ENCODE measurements at regions not wholly inside any gene's neighbourhood (a gene's known extent, or its start where the extent isn't known, plus 50 kb on each side); places are given as distances from the start of the nearest gene placed in this dataset.

DNA sequence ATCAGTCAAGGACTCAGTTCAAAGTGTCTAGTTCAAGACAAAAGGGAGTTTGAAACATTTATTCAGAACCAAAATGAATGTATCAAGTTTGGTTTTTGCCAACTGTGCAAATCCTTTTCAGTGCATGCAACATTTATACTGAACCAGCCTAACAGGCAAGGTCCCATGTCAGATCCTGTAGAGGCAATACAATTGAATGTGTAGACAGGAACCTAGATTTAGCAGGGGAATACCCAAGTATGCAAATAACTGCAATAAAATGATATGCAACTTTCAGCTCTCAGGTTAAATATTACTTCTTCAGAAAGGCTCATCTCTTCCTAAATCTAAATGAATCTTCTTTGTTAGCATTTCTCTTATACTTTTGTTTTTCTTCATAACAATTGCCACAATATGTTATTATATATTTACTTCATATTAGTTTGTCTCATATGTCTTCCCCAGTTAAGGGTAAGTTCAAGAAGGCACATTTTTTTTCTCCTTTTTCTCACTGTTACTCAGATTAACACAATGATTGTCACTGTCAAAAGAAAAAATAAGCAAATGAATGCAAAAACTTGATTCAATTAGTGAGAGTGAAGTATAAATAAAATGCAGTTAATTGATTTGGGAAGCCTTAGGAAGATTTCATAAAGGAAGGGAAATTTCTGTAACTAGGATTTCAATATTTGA is 163.9 kb upstream of the RASA1 start:
- DNase-seq (ENCODE audit: extremely low spot score), result no peak
- Histone ChIP-seq H3K4me3 (ENCODE audit: low read depth, low read length) (no peak overlapping the region), H3K27ac (ENCODE audit: low read depth) (no peak overlapping the region), H3K4me1 (ENCODE audit: insufficient read depth) (no peaks in the 10 kb centered on the region), H3K36me3 (ENCODE audit: insufficient read depth) (no peaks in the 10 kb centered on the region)

DNA sequence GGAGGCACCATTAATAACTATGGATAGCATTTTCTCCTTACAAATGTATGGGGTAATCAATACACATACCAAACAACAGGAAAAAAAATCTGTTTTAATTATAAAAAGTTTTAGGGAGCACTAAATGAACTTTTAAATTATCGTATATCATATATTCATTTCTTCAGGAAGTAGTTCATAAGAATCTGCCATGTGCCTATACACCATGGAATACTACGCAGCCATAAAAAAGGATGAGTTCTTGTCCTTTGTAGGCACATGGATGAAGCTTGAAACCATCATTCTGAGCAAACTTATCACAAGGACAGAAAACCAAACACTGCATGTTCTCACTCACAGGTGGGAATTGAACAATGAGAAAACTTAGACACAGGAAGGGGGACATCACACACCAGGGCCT is 162.1 kb upstream of the RASA1 start:
- WGBS, result 71% methylated on average over 2 of the region's 2 CpGs
- no peaks in the 10 kb centered on the region for H3K4me1 ChIP-seq (ENCODE audit: insufficient read depth)

DNA sequence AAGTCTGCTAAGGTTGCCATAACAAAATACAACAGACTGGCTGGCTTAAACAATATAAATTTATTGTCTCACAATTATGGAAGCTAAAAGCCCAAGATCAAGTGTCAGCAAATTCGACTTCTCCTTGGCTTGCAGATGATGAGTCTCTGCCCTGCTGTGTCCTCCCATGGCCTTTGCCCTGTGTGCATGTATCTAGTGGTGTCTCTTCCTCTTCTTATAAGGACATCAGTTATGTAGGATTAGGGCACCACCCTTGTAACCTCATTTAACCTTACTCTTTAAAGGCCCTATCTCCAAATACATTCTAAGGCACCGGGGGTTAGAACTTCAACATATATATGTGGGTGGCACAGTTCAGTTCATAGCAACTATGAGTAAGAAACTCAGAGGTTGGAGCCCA is 157.9 kb upstream of the RASA1 start:
- DNase-seq (ENCODE audit: extremely low spot score), result no peak
- Histone ChIP-seq H3K27ac (ENCODE audit: low read depth) (no peak overlapping the region), H3K4me1 (ENCODE audit: insufficient read depth) (no peaks in the 10 kb centered on the region), H3K36me3 (ENCODE audit: insufficient read depth) (no peaks in the 10 kb centered on the region), H3K4me3 (ENCODE audit: low read depth, low read length) (no peak overlapping the region)
- WGBS, result 79% methylated on average over 2 of the region's 2 CpGs

More for the DNA sequence above, 162.1 kb upstream of the RASA1 start:
- H3K36me3 ChIP-seq (ENCODE audit: insufficient read depth), result no peaks in the 10 kb centered on the region
- no peak for DNase-seq (ENCODE audit: extremely low spot score)
- H3K27ac ChIP-seq (ENCODE audit: low read depth), result no peak overlapping the region
- no peak overlapping the region for H3K4me3 ChIP-seq (ENCODE audit: low read depth, low read length)

DNA sequence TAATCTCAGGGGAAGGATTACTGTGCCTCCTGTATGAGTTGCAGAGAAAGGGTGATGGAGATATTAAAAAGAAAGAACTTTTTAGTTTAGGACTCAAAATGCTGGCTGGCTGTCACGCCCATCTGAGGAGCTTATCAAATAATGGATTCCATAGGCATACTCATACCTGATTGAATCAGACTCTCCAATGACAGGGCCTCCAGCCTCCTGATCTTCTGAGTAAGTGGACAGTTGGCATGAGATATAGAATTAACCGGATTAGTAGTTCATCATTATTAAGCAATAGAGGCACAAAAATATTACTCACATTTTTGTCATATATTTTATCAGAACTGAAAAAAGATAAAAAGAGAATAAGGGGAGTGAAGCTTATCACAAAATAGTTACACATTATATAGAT is 157.0 kb upstream of the RASA1 start:
- WGBS, result 86% methylated on average over 2 of the region's 2 CpGs
- no peak for DNase-seq (ENCODE audit: extremely low spot score)

DNA sequence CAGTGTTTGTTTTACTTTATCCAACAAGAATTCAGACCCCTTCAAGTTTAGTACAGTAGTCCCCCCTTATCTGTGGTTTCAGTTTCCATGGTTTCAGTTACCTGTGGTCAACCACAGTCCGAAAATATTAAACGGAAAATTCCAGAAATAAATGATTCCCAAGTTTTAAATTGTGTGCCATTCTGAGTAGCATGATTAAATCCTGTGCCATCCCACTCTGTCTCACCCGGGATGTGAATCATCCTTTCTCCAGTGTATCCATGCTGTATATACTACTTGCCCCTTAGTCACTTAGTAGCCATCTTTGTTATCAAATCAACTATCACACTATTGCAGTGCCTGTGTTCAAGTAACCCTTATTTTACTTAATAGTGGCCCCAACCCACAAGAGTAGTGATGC is 153.8 kb upstream of the RASA1 start:
- Histone ChIP-seq H3K27ac (ENCODE audit: low read depth) (no peak overlapping the region), H3K4me3 (ENCODE audit: low read depth, low read length) (no peak overlapping the region), H3K36me3 (ENCODE audit: insufficient read depth) (no peaks in the 10 kb centered on the region), H3K4me1 (ENCODE audit: insufficient read depth) (no peaks in the 10 kb centered on the region)
- WGBS, result 74% methylated on average over 3 of the region's 3 CpGs
- DNase-seq (ENCODE audit: extremely low spot score), result no peak

More for the DNA sequence above, 157.0 kb upstream of the RASA1 start:
- Histone ChIP-seq H3K27ac (ENCODE audit: low read depth) (no peak overlapping the region), H3K36me3 (ENCODE audit: insufficient read depth) (no peaks in the 10 kb centered on the region), H3K4me1 (ENCODE audit: insufficient read depth) (no peaks in the 10 kb centered on the region), H3K4me3 (ENCODE audit: low read depth, low read length) (no peak overlapping the region)

DNA sequence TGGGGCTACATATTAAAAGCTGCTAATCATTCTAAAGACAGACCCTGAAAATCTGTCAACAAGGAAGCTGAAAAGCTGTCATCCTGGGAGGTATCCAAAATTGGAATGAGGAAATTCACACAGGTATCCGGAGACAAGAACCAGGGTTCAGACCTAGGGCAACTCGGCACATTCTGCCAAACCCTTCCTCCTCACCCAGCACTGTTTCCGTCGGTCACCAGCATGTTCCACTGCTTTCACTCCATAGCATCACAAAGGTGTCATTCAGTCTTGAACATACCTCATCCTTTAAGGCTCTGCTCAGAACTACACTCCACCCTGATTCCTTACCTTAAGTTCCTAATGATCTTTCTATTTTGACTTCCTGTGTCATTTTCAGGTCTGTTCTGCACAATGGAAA is 153.1 kb upstream of the RASA1 start:
- 86% methylated on average over 4 of the region's 4 CpGs for WGBS
- Histone ChIP-seq H3K36me3 (ENCODE audit: insufficient read depth) (no peaks in the 10 kb centered on the region), H3K4me3 (ENCODE audit: low read depth, low read length) (no peak overlapping the region), H3K4me1 (ENCODE audit: insufficient read depth) (no peaks in the 10 kb centered on the region), H3K27ac (ENCODE audit: low read depth) (no peak overlapping the region)
- no peak for DNase-seq (ENCODE audit: extremely low spot score)

DNA sequence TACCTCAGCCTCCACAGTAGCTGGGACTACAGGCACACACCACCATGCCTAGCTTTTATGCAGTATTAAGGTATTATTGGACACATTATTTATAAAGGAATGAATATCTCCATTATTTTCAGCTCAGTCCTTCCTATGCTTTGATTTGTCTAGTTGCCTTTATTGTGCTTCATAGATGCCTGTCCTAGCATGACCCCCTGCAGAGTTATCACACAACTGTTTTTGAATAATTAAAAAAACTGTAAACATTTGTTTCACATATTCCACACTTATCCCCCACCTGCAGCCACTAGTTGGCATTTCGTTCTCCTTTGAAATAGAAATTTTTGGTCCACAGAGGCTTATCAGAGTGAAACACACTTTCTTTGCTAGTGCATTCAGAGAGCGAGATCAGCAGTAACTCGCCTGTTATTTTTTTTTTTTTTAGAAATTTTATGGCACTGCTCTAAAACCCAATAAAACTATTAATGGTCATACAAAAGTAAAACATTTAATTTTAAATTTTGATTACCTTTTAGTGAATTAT is 151.8 kb upstream of the RASA1 start:
- H3K4me1 ChIP-seq (ENCODE audit: insufficient read depth), result peaks cover 1% of the 10 kb centered on the region
- no peak overlapping the region for H3K4me3 ChIP-seq (ENCODE audit: low read depth, low read length)
- no peak overlapping the region for H3K27ac ChIP-seq (ENCODE audit: low read depth)
- no peak for DNase-seq (ENCODE audit: extremely low spot score)
- H3K36me3 ChIP-seq (ENCODE audit: insufficient read depth), result no peaks in the 10 kb centered on the region
- WGBS, result 68% methylated on average over 3 of the region's 3 CpGs

DNA sequence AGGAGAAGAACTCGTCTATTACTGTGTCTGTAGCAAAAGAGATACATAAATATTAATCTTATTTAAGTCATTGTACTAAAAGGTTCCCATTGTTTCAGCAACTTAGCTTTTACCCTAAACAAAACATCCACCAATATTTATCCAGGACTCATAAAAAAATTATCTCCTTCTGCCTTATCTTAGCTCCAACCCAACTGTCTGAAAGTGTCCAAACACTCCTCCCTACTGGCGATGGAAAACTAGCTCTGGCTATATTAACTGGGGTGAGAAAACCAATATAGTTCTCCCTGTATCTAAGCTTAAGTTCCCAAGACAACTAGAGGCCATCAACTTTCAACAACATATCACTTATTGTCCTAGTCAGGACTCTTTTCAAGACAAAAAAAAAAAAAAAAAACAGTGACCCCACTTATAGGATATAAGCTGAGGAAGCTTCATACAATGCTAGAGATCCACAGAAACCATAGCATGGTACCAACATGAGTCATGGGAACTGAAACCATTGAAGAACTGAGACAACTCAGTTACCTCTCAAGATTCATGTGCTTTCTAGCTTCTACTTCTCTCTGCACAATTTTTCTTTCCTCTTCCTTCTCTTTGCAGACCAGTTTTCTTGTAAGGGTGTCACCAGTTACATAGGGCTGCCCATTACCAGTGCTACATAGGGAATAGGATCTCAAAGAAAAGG is 150.7 kb upstream of the RASA1 start:
- peaks cover 1% of the 10 kb centered on the region for H3K4me1 ChIP-seq (ENCODE audit: insufficient read depth)
- no peak overlapping the region for H3K27ac ChIP-seq (ENCODE audit: low read depth)
- WGBS, result 62% methylated on average over 2 of the region's 2 CpGs
- H3K36me3 ChIP-seq (ENCODE audit: insufficient read depth), result no peaks in the 10 kb centered on the region
- DNase-seq (ENCODE audit: extremely low spot score), result no peak
- no peak overlapping the region for H3K4me3 ChIP-seq (ENCODE audit: low read depth, low read length)

DNA sequence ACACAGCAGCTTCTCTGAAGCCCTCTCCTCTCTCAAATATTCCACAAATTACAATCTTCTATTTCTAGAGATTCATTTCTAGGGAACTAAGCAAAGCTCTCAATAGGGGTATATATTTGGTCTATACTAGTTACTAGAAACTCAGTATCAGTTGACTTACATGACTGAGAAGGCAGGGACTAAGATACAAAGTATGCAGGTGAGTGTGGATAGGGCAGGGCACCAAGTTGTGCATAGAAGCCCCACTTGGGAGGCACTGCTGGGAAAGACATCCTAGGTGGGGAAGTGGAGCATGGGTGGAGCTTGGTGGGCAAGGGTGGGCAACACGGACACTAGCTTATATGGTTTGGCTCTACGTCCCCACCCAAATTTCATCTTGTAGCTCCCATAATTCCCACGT is 148.1 kb upstream of the RASA1 start:
- 94% methylated on average over 3 of the region's 3 CpGs for WGBS
- H3K27ac ChIP-seq (ENCODE audit: low read depth), result no peak overlapping the region
- no peak overlapping the region for H3K4me3 ChIP-seq (ENCODE audit: low read depth, low read length)

DNA sequence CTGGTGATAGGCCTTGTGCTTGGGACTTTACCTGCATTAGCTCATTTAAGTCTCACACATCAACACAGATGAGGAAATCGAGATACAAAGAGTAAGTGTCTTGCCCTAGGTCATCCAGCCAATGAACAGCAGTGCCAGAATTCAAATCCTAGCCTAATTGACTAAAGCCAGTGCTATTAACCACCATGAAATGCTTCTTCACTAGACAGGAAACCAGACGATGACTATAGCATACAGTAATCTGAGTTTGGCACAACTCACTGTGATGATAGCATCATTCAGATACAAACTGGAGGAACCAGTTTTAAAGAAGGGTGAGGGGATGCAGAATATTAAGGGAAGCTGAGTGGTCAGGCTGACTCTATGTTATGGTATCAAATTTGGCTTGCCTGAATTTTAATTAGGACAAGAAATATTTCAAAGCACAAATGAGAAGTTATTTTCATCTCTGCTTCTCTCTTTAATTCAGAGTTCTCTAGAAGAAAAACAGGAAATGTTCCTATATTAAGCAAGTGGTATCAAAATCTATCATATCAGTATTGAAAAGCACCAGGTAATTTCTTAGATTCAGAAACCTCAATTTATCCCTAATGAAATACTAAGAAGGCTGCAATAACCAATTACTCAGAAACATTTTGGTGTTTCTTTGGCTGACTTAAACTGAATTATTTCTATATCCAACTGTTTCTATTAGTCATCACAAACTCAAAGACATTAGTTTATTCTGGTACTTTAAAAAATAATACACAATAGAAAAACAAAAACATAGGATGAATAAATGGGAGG is 147.0 kb upstream of the RASA1 start:
- Histone ChIP-seq H3K36me3 (ENCODE audit: insufficient read depth) (no peaks in the 10 kb centered on the region), H3K27ac (ENCODE audit: low read depth) (no peak overlapping the region), H3K4me1 (ENCODE audit: insufficient read depth) (peaks cover 1% of the 10 kb centered on the region), H3K4me3 (ENCODE audit: low read depth, low read length) (no peak overlapping the region)
- WGBS, result 23% methylated on average over 2 of the region's 2 CpGs
- DNase-seq (ENCODE audit: extremely low spot score), result no peak

More for the DNA sequence above, 148.1 kb upstream of the RASA1 start:
- H3K4me1 ChIP-seq (ENCODE audit: insufficient read depth), result peaks cover 1% of the 10 kb centered on the region
- DNase-seq (ENCODE audit: extremely low spot score), result no peak
- H3K36me3 ChIP-seq (ENCODE audit: insufficient read depth), result no peaks in the 10 kb centered on the region

DNA sequence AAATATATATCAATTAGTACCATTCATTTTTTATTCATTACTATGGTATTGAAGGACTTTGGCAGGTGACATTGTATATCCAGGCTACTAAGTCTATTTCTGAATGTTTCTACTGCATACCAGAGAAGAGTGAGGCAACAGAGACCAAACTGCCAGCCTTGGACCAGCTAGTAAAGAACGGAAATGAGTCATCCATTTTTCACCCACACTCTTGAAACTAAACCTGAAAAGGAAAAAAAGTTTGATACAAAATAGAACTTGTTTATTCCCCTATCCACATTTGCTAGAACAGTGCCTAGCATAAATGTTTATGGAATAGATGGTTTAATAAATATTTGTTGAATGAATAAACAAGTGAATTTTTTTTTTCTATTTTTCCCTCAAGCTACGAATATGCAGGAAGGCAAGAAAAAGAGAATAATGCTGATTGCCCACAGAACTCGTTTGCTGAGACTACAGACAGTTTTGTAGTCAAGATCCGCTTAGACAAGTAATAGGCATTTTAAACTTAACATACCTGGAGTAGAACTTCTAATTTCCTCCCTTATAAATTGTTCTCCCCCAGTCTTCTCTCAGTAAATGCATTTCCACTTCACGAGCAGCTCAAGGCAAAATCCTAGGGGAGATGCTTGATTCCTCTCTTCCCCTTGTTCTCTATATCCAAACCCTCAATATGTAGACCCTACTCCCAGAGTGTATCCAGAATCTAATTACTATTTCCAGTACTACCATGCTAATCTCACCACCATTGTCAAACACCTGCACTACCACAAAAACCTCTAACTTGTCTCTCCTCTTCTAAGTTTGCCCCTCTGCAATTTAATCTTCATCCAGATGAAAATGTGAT is 146.2 kb upstream of the RASA1 start:
- Histone ChIP-seq H3K36me3 (ENCODE audit: insufficient read depth) (no peaks in the 10 kb centered on the region), H3K4me1 (ENCODE audit: insufficient read depth) (peaks cover 1% of the 10 kb centered on the region), H3K4me3 (ENCODE audit: low read depth, low read length) (no peak overlapping the region), H3K27ac (ENCODE audit: low read depth) (no peak overlapping the region)
- no peak for DNase-seq (ENCODE audit: extremely low spot score)
- 55% methylated on average over 5 of the region's 5 CpGs for WGBS

DNA sequence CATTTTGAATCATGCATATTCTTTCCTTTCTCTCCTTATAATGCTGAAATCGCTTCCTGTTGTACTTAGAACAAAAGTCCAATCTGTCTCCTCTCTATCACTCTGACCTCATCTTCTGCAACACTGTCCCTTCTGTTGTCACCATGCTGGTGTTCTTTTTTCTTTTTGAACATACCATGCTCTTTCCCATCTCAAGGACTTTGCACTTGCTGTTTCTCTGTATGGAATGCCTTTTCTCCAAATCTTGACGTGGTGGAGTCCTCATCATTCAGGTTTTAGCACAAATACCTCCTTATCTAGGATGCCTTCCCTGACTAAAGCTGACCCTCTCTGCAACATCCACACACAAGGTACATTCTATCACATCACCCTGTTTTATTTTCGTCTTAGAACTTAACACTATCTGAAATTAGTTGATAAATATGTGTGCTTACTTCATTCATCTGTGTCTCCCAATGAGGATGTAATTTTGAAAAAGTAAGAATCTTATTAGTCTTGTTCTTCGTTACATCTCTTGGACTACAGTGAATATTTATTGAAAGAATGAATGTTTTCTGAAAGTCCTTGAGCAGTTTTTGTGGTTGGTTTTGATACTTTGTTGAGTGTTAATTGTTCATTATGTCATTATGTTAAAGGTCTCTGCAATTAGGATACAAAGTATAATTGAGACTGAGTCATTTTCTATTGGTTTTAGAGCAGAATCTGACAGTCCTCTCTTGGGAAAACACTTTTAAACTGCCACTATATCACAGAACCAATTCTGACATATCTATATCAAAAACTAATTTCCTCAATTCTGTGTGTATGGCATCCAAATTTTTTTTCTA is 145.3 kb upstream of the RASA1 start:
- 71% methylated on average over 4 of the region's 4 CpGs for WGBS
- Histone ChIP-seq H3K4me1 (ENCODE audit: insufficient read depth) (peaks cover 1% of the 10 kb centered on the region), H3K27ac (ENCODE audit: low read depth) (no peak overlapping the region), H3K4me3 (ENCODE audit: low read depth, low read length) (no peak overlapping the region), H3K36me3 (ENCODE audit: insufficient read depth) (no peaks in the 10 kb centered on the region)
- DNase-seq (ENCODE audit: extremely low spot score), result no peak
